HepG2 (cell line): ENCODE measurements at regions not wholly inside any gene's neighbourhood (a gene's known extent, or its start where the extent isn't known, plus 50 kb on each side); places are given as distances from the start of the nearest gene placed in this dataset.

ENCODE experiments used
- ATAC-seq: fragments of 200-7000 bp; cut with Tn5 transposase; 3 replicates; pipeline ENCODE4 v1.9.1; 2020; ENCODE audit warnings: mild to moderate bottlenecking, moderate library complexity
- BruUV-seq: library from RNA; stranded (reverse); fragments of 400-500 nt; replicated peaks from 2 replicates; lab custom pipeline; 2021; lab: Mats Ljungman, UMichigan
- CTCF ChIA-PET: fragments of 300-600 bp; formaldehyde crosslinking; extraction: SDS; loops from one replicate; lab custom pipeline; 2021; ENCODE audit warnings: low total read pairs, inconsistent platforms, low intra/inter-chr PET ratio; lab: Yijun Ruan, JAX
- POLR2A ChIA-PET: fragments of 350-600 bp; sonication (Branson Sonifier 250); formaldehyde crosslinking; loops from one replicate; lab custom pipeline; 2020; ENCODE audit warnings: antibody characterized with exemption, inconsistent platforms; lab: Yijun Ruan, JAX
- DNase-seq: peaks from one replicate; pipeline ENCODE4 v3.0.0-alpha.2; 2015; ENCODE audit warnings: low spot score
- FAIRE-seq: peaks from 3 replicates; lab custom pipeline; 2011; peaks lifted over from hg19 to GRCh38; lab: Jason Lieb, UNC
- H2AFZ ChIP-seq: one replicate; pipeline ENCODE4 v1.6.1; 2011; ENCODE audit warnings: low read length, inconsistent platforms
- H3K27ac ChIP-seq: fragments of 300-600 bp; 3 replicates; pipeline ENCODE4 v1.8.0; 2011; ENCODE audit warnings: mixed run types, mild to moderate bottlenecking, mixed read lengths, low read length, inconsistent platforms; ENCODE audit not compliant: insufficient read depth; ENCODE audit errors: extremely low read length
- H3K27me3 ChIP-seq, 2 experiments: fragments of 200-600 bp in 1 of 2; 2 replicates in 1 of 2; 3 replicates in 1 of 2; pipeline versions ENCODE4 v1.6.0 to v1.8.0; 2011; ENCODE audit warnings: low read length in 2 of 2, mild to moderate bottlenecking in 2 of 2, moderate library complexity in 2 of 2, inconsistent platforms in 1 of 2; ENCODE audit not compliant: insufficient read depth in 2 of 2, control insufficient read depth in 1 of 2
- H3K36me3 ChIP-seq, 2 experiments: fragments of 200-600 bp in 1 of 2; replicated peaks in 1 of 2; 2 replicates in 1 of 2; 3 replicates in 1 of 2; pipeline versions ENCODE4 v1.5.1 to v1.8.0; 2011; ENCODE audit warnings: low read length in 2 of 2, inconsistent platforms in 1 of 2; ENCODE audit not compliant: insufficient read depth in 2 of 2, control insufficient read depth in 1 of 2
- H3K4me1 ChIP-seq: 2 replicates; pipeline ENCODE4 v1.5.1; 2012; ENCODE audit warnings: low read length, inconsistent platforms; ENCODE audit not compliant: insufficient read depth
- H3K4me2 ChIP-seq: 2 replicates; pipeline ENCODE4 v1.6.0; 2011; ENCODE audit warnings: low read depth, low read length, inconsistent platforms
- H3K4me3 ChIP-seq, 3 experiments: fragments of 200-600 bp in 1 of 3; sonication (generic), shearing (Covaris generic) in 1 of 3; replicated peaks in 1 of 3; 2 replicates each; pipeline ENCODE4 v1.5.1; 2011 to 2016; ENCODE audit warnings: low read length in 3 of 3, inconsistent platforms in 2 of 3, low read depth in 2 of 3, mild to moderate bottlenecking in 2 of 3, control low read depth in 1 of 3, mixed read lengths in 1 of 3; ENCODE audit not compliant: insufficient read depth in 1 of 3
- H3K79me2 ChIP-seq: one replicate; pipeline ENCODE4 v1.6.1; 2011; ENCODE audit warnings: low read length, inconsistent platforms; ENCODE audit not compliant: insufficient read depth
- H3K9ac ChIP-seq: 2 replicates; pipeline ENCODE4 v1.6.0; 2011; ENCODE audit warnings: mild to moderate bottlenecking, low read depth, low read length, inconsistent platforms; ENCODE audit not compliant: insufficient read depth
- H3K9me3 ChIP-seq: 2 replicates; pipeline ENCODE4 v1.5.1; 2012; ENCODE audit warnings: mild to moderate bottlenecking, low read length
- H4K20me1 ChIP-seq: 2 replicates; pipeline ENCODE4 v1.6.0; 2011; ENCODE audit warnings: inconsistent platforms, mild to moderate bottlenecking, low read length, moderate library complexity; ENCODE audit not compliant: insufficient read depth
- IKZF1 ChIP-seq: fragments of 450-650 bp; IDR thresholded peaks from 2 replicates; pipeline ENCODE4 v1.7.1; 2016
- SYNCRIP ChIP-seq: fragments of 200-400 bp; formaldehyde crosslinking; IDR thresholded peaks from 2 replicates; pipeline ENCODE4 v1.6.1; 2018; ENCODE audit warnings: mild to moderate bottlenecking, low read depth, low read length; ENCODE audit not compliant: insufficient read depth
- WGBS: methylation state at CpG from one replicate; pipeline ENCODE4 v1.1.6; 2017; ENCODE audit warnings: low lambda C conversion rate; 5-methylcytosine and 5-hydroxymethylcytosine counted together
- in situ Hi-C: cut with HindIII; loops from 2 replicates; pipeline ENCODE4 v1.10.0; 2017; ENCODE audit warnings: low pct_unique_long_range_greater_than_20kb; ENCODE audit not compliant: extremely low pct_ligation_motif_present
- intact Hi-C: fragments of 100-400 bp; cut with micrococcal nuclease; formaldehyde crosslinking; loops from one replicate; pipeline ENCODE4 v1.10.0; 2022; ENCODE audit not compliant: unreplicated experiment
- TF ChIP-seq, protein P1 (sequence below): sonication (generic); formaldehyde crosslinking; IDR thresholded peaks from 2 replicates; pipeline ENCODE4 v1.4.0; 2020; ENCODE audit warnings: missing genetic modification reagents, low read depth, mild to moderate bottlenecking, borderline replicate concordance
- TF ChIP-seq, protein P2 (sequence below), 2 experiments: IDR thresholded peaks; 2 replicates each; pipeline ENCODE4 v1.6.1; 2011 to 2012; ENCODE audit warnings: low read length in 2 of 2, borderline replicate concordance in 1 of 2, low read depth in 1 of 2, mild to moderate bottlenecking in 1 of 2, moderate library complexity in 1 of 2
- TF ChIP-seq, protein P3 (sequence below): sonication (generic); formaldehyde crosslinking; conservative IDR thresholded peaks from 2 replicates; pipeline ENCODE4 v1.4.0; 2020; ENCODE audit warnings: missing genetic modification reagents

DNA sequence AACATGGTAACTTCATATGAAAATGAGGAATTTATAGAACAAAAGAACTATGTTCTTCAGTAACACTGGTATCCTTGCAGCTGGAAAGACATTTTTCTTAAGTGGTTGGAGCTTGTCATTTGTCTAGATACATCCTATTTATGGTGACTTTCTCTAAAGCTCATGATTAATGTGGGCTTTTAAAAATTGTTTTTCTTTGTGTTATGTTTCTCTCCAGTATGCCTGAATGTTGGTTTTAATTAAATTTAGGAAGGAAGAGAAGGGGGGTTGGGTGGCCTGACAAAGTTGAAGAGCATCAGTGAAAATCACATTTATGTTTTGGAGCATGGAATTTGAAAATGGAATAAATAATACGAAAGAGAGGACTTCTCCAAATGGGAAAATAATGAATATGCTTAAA lies 457.1 kb upstream of the ETAA1 start:
- BruUV-seq, result no TSS peak
- WGBS, result 2% methylated on average over 1 of the region's 1 CpG
- H3K36me3 ChIP-seq, result no peaks in the 10 kb centered on the region
- ChIA-PET CTCF (no interaction called here), POLR2A (no interaction called here)
- H3K27ac ChIP-seq, result no peak overlapping the region
- TF ChIP-seq, protein P1, sequence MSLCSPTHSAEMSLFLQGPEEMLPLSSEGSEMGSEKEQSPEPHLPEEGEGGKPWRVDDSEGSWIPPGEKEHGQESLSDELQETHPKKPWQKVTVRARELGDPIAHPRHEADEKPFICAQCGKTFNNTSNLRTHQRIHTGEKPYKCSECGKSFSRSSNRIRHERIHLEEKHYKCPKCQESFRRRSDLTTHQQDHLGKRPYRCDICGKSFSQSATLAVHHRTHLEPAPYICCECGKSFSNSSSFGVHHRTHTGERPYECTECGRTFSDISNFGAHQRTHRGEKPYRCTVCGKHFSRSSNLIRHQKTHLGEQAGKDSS (CRISPR knock-in tag), result no peak
- TF ChIP-seq IKZF1, result no peak
- TF ChIP-seq, protein P2, sequence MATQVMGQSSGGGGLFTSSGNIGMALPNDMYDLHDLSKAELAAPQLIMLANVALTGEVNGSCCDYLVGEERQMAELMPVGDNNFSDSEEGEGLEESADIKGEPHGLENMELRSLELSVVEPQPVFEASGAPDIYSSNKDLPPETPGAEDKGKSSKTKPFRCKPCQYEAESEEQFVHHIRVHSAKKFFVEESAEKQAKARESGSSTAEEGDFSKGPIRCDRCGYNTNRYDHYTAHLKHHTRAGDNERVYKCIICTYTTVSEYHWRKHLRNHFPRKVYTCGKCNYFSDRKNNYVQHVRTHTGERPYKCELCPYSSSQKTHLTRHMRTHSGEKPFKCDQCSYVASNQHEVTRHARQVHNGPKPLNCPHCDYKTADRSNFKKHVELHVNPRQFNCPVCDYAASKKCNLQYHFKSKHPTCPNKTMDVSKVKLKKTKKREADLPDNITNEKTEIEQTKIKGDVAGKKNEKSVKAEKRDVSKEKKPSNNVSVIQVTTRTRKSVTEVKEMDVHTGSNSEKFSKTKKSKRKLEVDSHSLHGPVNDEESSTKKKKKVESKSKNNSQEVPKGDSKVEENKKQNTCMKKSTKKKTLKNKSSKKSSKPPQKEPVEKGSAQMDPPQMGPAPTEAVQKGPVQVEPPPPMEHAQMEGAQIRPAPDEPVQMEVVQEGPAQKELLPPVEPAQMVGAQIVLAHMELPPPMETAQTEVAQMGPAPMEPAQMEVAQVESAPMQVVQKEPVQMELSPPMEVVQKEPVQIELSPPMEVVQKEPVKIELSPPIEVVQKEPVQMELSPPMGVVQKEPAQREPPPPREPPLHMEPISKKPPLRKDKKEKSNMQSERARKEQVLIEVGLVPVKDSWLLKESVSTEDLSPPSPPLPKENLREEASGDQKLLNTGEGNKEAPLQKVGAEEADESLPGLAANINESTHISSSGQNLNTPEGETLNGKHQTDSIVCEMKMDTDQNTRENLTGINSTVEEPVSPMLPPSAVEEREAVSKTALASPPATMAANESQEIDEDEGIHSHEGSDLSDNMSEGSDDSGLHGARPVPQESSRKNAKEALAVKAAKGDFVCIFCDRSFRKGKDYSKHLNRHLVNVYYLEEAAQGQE (IDR thresholded peaks at IDR 0.05; ENCODE audit: borderline replicate concordance in 1 of 2, low read depth in 1 of 2, low read length in 2 of 2), result no peak
- DNase-seq (no peak), FAIRE-seq (no peak), ATAC-seq (no peak)
- in situ Hi-C loops, result no loop called here
- H2AFZ ChIP-seq, result no peak overlapping the region
- no peaks in the 10 kb centered on the region for H3K79me2 ChIP-seq
- H3K4me1 ChIP-seq, result no peaks in the 10 kb centered on the region
- intact Hi-C loops, result no loop called here
- no peak overlapping the region for H3K4me3 ChIP-seq
- H3K27me3 ChIP-seq, result no peaks in the 10 kb centered on the region
- no peak overlapping the region for H3K4me2 ChIP-seq
- H3K9me3 ChIP-seq, result peaks cover 21% of the 10 kb centered on the region
- H3K9ac ChIP-seq, result no peak overlapping the region
- H4K20me1 ChIP-seq, result no peaks in the 10 kb centered on the region

DNA sequence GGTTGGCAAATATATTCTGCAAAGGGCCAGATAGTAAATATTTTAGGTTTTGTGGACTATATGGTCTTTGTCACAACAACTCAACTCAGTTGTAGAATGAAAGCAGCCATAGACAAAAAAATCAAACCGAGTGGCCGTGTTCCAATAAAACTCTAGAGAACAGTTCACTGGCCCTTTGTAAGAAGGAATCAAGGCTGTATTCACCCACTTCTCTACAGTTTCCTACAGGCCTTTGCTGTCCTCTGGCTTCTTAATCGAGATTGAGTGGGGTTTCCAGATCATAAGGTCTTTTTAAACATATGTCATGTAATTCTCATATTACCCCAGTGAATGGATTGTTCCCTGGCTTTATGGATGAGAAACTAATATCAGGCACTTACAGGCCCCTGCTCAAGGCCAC lies 448.9 kb upstream of the ETAA1 start:
- Histone ChIP-seq H3K27me3 (no peaks in the 10 kb centered on the region), H3K4me3 (no peak overlapping the region), H3K9me3 (no peaks in the 10 kb centered on the region), H3K9ac (no peak overlapping the region), H3K27ac (no peak overlapping the region), H3K79me2 (no peaks in the 10 kb centered on the region), H3K4me1 (no peaks in the 10 kb centered on the region), H2AFZ (no peak overlapping the region), H3K4me2 (no peak overlapping the region), H4K20me1 (no peaks in the 10 kb centered on the region), H3K36me3 (no peaks in the 10 kb centered on the region)
- FAIRE-seq (no peak), DNase-seq (no peak), ATAC-seq (no peak)
- 2% methylated on average over 3 of the region's 3 CpGs for WGBS
- no peak for TF ChIP-seq SYNCRIP
- TF ChIP-seq, protein P3, sequence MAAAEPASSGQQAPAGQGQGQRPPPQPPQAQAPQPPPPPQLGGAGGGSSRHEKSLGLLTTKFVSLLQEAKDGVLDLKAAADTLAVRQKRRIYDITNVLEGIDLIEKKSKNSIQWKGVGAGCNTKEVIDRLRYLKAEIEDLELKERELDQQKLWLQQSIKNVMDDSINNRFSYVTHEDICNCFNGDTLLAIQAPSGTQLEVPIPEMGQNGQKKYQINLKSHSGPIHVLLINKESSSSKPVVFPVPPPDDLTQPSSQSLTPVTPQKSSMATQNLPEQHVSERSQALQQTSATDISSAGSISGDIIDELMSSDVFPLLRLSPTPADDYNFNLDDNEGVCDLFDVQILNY, result no peak
- no TSS peak for BruUV-seq
- POLR2A ChIA-PET, result no interaction called here
- CTCF ChIA-PET, result no interaction called here
- intact Hi-C loops (no loop called here), in situ Hi-C loops (no loop called here)
